ENCODE measurements at regions not wholly inside any gene's neighbourhood (a gene's known extent, or its start where the extent isn't known, plus 50 kb on each side); places are given as distances from the start of the nearest gene placed in this dataset.
A peak's percentile ranks its signal among the peaks of the same experiment; 100 is the strongest.

GRCh38 chr9:106449336-106449927 is 413.5 kb upstream of the ZNF462 start:
- Histone ChIP-seq H3K27me3 (ENCODE audit: insufficient read depth, low read length, poor library complexity, severe bottlenecking) (no peaks in the 10 kb centered on the region), H3K79me2 (ENCODE audit: insufficient read depth, low read length) (no peaks in the 10 kb centered on the region), H2AFZ (ENCODE audit: low read length) (0 out of 2 replicates have a peak overlapping the region, but pooled peaks have one; percentile 37), H3K36me3 (ENCODE audit: insufficient read depth, low read length) (no peaks in the 10 kb centered on the region), H3K9ac (ENCODE audit: low read depth, low read length, poor library complexity, severe bottlenecking) (no peak overlapping the region), H3K4me2 (ENCODE audit: low read depth, low read length, poor library complexity, severe bottlenecking) (no peak overlapping the region), H3K9me2 (replicated peaks; ENCODE audit: low read depth, low read length) (no peaks in the 10 kb centered on the region), H4K20me1 (ENCODE audit: insufficient read depth, low read length, poor library complexity, severe bottlenecking) (no peaks in the 10 kb centered on the region), H3K4me3 (ENCODE audit: low read length, poor library complexity, severe bottlenecking) (no peak overlapping the region), H3K9me3 (ENCODE audit: insufficient read depth, low read depth, low read length) (no peaks in the 10 kb centered on the region), H3F3A (ENCODE audit: low read depth) (no peaks in the 10 kb centered on the region), H3K4me1 (ENCODE audit: insufficient read depth, low read length, poor library complexity, severe bottlenecking) (peaks cover 11% of the 10 kb centered on the region)
- TF ChIP-seq CTCF (conservative IDR thresholded peaks at IDR 0.05; ENCODE audit: low read length) (no peak), EZH2phosphoT487 (IDR thresholded peaks at IDR 0.05; ENCODE audit: borderline replicate concordance) (no peak)

GRCh38 chr9:106450549-106450948 is 412.4 kb upstream of the ZNF462 start:
- H3F3A ChIP-seq (ENCODE audit: low read depth) = no peaks in the 10 kb centered on the region
- H3K9me3 ChIP-seq (ENCODE audit: insufficient read depth, low read depth, low read length) = no peaks in the 10 kb centered on the region
- no peaks in the 10 kb centered on the region for H3K36me3 ChIP-seq (ENCODE audit: insufficient read depth, low read length)
- H3K9ac ChIP-seq (ENCODE audit: low read depth, low read length, poor library complexity, severe bottlenecking) = no peak overlapping the region
- H3K4me3 ChIP-seq (ENCODE audit: low read length, poor library complexity, severe bottlenecking) = no peak overlapping the region
- H3K9me2 ChIP-seq (replicated peaks; ENCODE audit: low read depth, low read length) = no peaks in the 10 kb centered on the region
- no peaks in the 10 kb centered on the region for H3K27me3 ChIP-seq (ENCODE audit: insufficient read depth, low read length, poor library complexity, severe bottlenecking)
- H3K4me1 ChIP-seq (ENCODE audit: insufficient read depth, low read length, poor library complexity, severe bottlenecking) = peaks cover 11% of the 10 kb centered on the region
- TF ChIP-seq EZH2phosphoT487 (IDR thresholded peaks at IDR 0.05; ENCODE audit: borderline replicate concordance) (no peak), CTCF (conservative IDR thresholded peaks at IDR 0.05; ENCODE audit: low read length) (no peak)
- no peaks in the 10 kb centered on the region for H3K79me2 ChIP-seq (ENCODE audit: insufficient read depth, low read length)
- H2AFZ ChIP-seq (ENCODE audit: low read length) = no peak overlapping the region
- no peaks in the 10 kb centered on the region for H4K20me1 ChIP-seq (ENCODE audit: insufficient read depth, low read length, poor library complexity, severe bottlenecking)
- H3K4me2 ChIP-seq (ENCODE audit: low read depth, low read length, poor library complexity, severe bottlenecking) = no peak overlapping the region

- no peak overlapping the region for H2AFZ ChIP-seq (ENCODE audit: low read length)
- no peak overlapping the region for H3K9ac ChIP-seq (ENCODE audit: low read depth, low read length, poor library complexity, severe bottlenecking)
- no peaks in the 10 kb centered on the region for H4K20me1 ChIP-seq (ENCODE audit: insufficient read depth, low read length, poor library complexity, severe bottlenecking)
- H3K9me2 ChIP-seq (replicated peaks; ENCODE audit: low read depth, low read length) = no peaks in the 10 kb centered on the region
- H3K79me2 ChIP-seq (ENCODE audit: insufficient read depth, low read length) = no peaks in the 10 kb centered on the region
- H3K9me3 ChIP-seq (ENCODE audit: insufficient read depth, low read depth, low read length) = peaks cover 4% of the 10 kb centered on the region; the same call in 1 of the 2 replicates
- H3F3A ChIP-seq (ENCODE audit: low read depth) = no peaks in the 10 kb centered on the region
- H3K36me3 ChIP-seq (ENCODE audit: insufficient read depth, low read length) = no peaks in the 10 kb centered on the region
- no peak for TF ChIP-seq EZH2phosphoT487 (IDR thresholded peaks at IDR 0.05; ENCODE audit: borderline replicate concordance)
- no peak for TF ChIP-seq CTCF (conservative IDR thresholded peaks at IDR 0.05; ENCODE audit: low read length)
- H3K4me3 ChIP-seq (ENCODE audit: low read length, poor library complexity, severe bottlenecking) = no peak overlapping the region
- H3K27me3 ChIP-seq (ENCODE audit: insufficient read depth, low read length, poor library complexity, severe bottlenecking) = no peaks in the 10 kb centered on the region
- no peak overlapping the region for H3K4me2 ChIP-seq (ENCODE audit: low read depth, low read length, poor library complexity, severe bottlenecking)
- peaks cover 11% of the 10 kb centered on the region for H3K4me1 ChIP-seq (ENCODE audit: insufficient read depth, low read length, poor library complexity, severe bottlenecking)
Measured at GRCh38 chr9:106451223-106451622, 411.7 kb upstream of the ZNF462 start.

Data from Loucy (cell line).